H1 (cell line): ENCODE measurements at regions not wholly inside any gene's neighbourhood (a gene's known extent, or its start where the extent isn't known, plus 50 kb on each side); places are given as distances from the start of the nearest gene placed in this dataset.

ENCODE experiments used
- BRCA1 ChIP-seq: IDR thresholded peaks from 2 replicates; pipeline ENCODE4 v1.6.1; 2012; ENCODE audit warnings: low read depth, low read length, improper control_type of control experiment
- EGR1 ChIP-seq: IDR thresholded peaks from 2 replicates; pipeline ENCODE4 v1.6.1; 2011; ENCODE audit warnings: low read depth, low read length, borderline replicate concordance
- EP300 ChIP-seq, 2 experiments: IDR thresholded peaks; 1 replicate in 1 of 2; 2 replicates in 1 of 2; pipeline ENCODE4 v1.6.1; 2011 to 2012; ENCODE audit warnings: low read depth in 2 of 2, low read length in 2 of 2, mild to moderate bottlenecking in 2 of 2, borderline replicate concordance in 1 of 2, inconsistent platforms in 1 of 2, moderate library complexity in 1 of 2
- FOSL1 ChIP-seq: IDR thresholded peaks from 2 replicates; pipeline ENCODE4 v1.6.1; 2011; ENCODE audit warnings: mild to moderate bottlenecking, low read depth, low read length, moderate library complexity; ENCODE audit not compliant: insufficient read depth
- PHF8 ChIP-seq: fragments of 200-600 bp; sonication (generic); conservative IDR thresholded peaks from 2 replicates; pipeline ENCODE4 v1.7.1; 2012; ENCODE audit warnings: low read depth, mild to moderate bottlenecking, inconsistent platforms, low read length, moderate library complexity
- POLR2A ChIP-seq, 2 experiments: IDR thresholded peaks; 1 replicate in 1 of 2; 2 replicates in 1 of 2; pipeline ENCODE4 v1.6.1; 2011; ENCODE audit warnings: low read depth in 2 of 2, low read length in 2 of 2, mild to moderate bottlenecking in 2 of 2; ENCODE audit errors: control extremely low read depth in 1 of 2
- TF ChIP-seq, protein P1 (sequence below): IDR thresholded peaks from 2 replicates; pipeline ENCODE4 v1.6.1; 2012; ENCODE audit warnings: inconsistent platforms
- TF ChIP-seq, protein P2 (sequence below): IDR thresholded peaks from 2 replicates; pipeline ENCODE4 v1.6.1; 2012; ENCODE audit warnings: low read length, inconsistent platforms
- TF ChIP-seq, protein P3 (sequence below), 3 experiments: IDR thresholded peaks; 1 replicate in 2 of 3; 2 replicates in 1 of 3; pipeline versions ENCODE4 v1.5.1 to v1.6.1; 2011; ENCODE audit warnings: low read length in 3 of 3, mild to moderate bottlenecking in 3 of 3, inconsistent platforms in 2 of 3, low read depth in 1 of 3, moderate library complexity in 1 of 3; ENCODE audit not compliant: insufficient read depth in 1 of 3; ENCODE audit errors: control extremely low read depth in 1 of 3
- TF ChIP-seq, protein P4 (sequence below): IDR thresholded peaks from 2 replicates; pipeline ENCODE4 v1.6.1; 2011; ENCODE audit warnings: low read depth, mild to moderate bottlenecking, low read length; ENCODE audit not compliant: insufficient read depth

DNA sequence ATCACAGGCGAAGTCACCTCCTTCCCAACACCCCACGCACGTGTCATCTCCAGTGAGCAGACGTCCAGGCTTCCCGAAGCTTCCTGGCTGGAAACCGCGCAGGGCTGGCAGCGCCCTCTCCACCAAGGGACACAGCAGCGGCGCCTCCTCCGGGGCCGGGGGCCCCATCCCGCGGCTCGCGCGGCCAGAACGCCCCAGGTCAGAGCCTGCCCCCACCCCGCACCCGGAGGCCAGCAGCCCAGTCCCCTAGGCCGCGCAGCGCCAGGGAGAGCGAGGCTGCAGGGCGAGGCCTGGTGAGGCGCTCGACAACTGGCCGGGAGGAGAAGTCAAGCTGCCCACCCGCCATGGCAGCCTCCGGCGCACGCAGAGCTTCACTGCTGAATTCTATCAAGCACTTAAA is 247.0 kb downstream of the SEMA3D start:
- TF ChIP-seq, protein P1, sequence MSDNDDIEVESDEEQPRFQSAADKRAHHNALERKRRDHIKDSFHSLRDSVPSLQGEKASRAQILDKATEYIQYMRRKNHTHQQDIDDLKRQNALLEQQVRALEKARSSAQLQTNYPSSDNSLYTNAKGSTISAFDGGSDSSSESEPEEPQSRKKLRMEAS: no peak
- TF ChIP-seq POLR2A (IDR thresholded peaks at IDR 0.05; ENCODE audit: control extremely low read depth in 1 of 2, low read depth in 2 of 2, low read length in 2 of 2): no peak
- TF ChIP-seq, protein P2, sequence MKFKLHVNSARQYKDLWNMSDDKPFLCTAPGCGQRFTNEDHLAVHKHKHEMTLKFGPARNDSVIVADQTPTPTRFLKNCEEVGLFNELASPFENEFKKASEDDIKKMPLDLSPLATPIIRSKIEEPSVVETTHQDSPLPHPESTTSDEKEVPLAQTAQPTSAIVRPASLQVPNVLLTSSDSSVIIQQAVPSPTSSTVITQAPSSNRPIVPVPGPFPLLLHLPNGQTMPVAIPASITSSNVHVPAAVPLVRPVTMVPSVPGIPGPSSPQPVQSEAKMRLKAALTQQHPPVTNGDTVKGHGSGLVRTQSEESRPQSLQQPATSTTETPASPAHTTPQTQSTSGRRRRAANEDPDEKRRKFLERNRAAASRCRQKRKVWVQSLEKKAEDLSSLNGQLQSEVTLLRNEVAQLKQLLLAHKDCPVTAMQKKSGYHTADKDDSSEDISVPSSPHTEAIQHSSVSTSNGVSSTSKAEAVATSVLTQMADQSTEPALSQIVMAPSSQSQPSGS: no peak
- TF ChIP-seq, protein P3, sequence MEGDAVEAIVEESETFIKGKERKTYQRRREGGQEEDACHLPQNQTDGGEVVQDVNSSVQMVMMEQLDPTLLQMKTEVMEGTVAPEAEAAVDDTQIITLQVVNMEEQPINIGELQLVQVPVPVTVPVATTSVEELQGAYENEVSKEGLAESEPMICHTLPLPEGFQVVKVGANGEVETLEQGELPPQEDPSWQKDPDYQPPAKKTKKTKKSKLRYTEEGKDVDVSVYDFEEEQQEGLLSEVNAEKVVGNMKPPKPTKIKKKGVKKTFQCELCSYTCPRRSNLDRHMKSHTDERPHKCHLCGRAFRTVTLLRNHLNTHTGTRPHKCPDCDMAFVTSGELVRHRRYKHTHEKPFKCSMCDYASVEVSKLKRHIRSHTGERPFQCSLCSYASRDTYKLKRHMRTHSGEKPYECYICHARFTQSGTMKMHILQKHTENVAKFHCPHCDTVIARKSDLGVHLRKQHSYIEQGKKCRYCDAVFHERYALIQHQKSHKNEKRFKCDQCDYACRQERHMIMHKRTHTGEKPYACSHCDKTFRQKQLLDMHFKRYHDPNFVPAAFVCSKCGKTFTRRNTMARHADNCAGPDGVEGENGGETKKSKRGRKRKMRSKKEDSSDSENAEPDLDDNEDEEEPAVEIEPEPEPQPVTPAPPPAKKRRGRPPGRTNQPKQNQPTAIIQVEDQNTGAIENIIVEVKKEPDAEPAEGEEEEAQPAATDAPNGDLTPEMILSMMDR (IDR thresholded peaks at IDR 0.05; ENCODE audit: control extremely low read depth in 1 of 3, insufficient read depth in 1 of 3, low read depth in 1 of 3, low read length in 3 of 3): no peak
- TF ChIP-seq, protein P4, sequence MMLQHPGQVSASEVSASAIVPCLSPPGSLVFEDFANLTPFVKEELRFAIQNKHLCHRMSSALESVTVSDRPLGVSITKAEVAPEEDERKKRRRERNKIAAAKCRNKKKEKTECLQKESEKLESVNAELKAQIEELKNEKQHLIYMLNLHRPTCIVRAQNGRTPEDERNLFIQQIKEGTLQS: no peak
- no peak for TF ChIP-seq FOSL1
- TF ChIP-seq PHF8: no peak
- TF ChIP-seq EGR1: no peak
- no peak for TF ChIP-seq EP300 (IDR thresholded peaks at IDR 0.05; ENCODE audit: borderline replicate concordance in 1 of 2, low read depth in 2 of 2, low read length in 2 of 2)
- no peak for TF ChIP-seq BRCA1
